ENCODE measurements at regions not wholly inside any gene's neighbourhood (a gene's known extent, or its start where the extent isn't known, plus 50 kb on each side); places are given as distances from the start of the nearest gene placed in this dataset.
"Not testable (repeated sequence)": the region's sequence is repeated elsewhere in the genome, so short reads cannot be mapped to it uniquely, and the experiment has no call there.

DNA sequence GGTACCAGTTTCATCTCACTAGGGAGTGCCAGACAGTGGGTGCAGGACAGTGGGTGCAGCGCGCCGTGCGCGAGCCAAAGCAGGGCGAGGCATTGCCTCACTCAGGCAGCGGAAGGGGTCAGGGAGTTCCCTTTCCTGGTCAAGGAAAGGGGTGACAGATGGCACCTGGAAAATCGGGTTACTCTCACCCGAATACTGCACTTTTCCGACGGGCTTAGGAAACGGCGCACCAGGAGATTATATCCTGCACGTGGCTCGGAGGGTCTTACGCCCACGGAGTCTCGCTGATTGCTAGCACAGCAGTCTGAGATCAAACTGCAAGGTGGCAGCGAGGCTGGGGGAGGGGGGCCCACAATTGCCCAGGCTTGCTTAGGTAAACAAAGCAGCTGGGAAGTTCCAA lies 152.0 kb upstream of the PCDH11X start:
- 87% methylated on average over 15 of the region's 19 CpGs for WGBS (ENCODE audit: insufficient coverage, low coverage, low lambda C conversion rate, missing lambda C conversion rate)
- H3K4me1 ChIP-seq; H3K9me3 ChIP-seq; intact Hi-C loops (cut with DNase I); H3K27ac ChIP-seq; H3K27me3 ChIP-seq; H3K36me3 ChIP-seq; DNase-seq; ATAC-seq; H3K4me3 ChIP-seq: not testable (repeated sequence)

DNA sequence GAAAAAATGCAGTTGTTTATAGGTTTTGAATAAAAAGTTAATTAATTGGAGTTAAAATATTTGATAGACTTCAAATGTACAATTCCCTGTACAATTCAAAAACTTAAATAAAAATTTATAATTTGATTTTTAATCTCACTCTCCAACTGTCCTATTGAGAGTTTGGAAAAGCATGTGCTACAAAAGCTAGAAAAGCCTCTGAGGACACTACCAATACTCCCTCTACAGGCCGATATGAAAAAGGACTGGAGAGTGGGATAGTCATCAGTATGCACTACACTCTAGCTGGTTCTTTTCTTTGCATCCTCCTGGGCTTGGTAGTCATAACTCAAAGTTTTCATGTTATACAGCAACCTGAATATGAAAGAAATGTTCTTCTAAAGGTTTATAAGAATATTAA lies 139.9 kb upstream of the PCDH11X start:
- intact Hi-C loops (cut with DNase I); H3K9me3 ChIP-seq; H3K4me3 ChIP-seq; H3K27ac ChIP-seq; H3K36me3 ChIP-seq; DNase-seq; H3K27me3 ChIP-seq; H3K4me1 ChIP-seq: not testable (repeated sequence)
- WGBS (ENCODE audit: insufficient coverage, low coverage, low lambda C conversion rate, missing lambda C conversion rate), result 0% methylated on average over 1 of the region's 1 CpG
- TF ChIP-seq, protein P1, sequence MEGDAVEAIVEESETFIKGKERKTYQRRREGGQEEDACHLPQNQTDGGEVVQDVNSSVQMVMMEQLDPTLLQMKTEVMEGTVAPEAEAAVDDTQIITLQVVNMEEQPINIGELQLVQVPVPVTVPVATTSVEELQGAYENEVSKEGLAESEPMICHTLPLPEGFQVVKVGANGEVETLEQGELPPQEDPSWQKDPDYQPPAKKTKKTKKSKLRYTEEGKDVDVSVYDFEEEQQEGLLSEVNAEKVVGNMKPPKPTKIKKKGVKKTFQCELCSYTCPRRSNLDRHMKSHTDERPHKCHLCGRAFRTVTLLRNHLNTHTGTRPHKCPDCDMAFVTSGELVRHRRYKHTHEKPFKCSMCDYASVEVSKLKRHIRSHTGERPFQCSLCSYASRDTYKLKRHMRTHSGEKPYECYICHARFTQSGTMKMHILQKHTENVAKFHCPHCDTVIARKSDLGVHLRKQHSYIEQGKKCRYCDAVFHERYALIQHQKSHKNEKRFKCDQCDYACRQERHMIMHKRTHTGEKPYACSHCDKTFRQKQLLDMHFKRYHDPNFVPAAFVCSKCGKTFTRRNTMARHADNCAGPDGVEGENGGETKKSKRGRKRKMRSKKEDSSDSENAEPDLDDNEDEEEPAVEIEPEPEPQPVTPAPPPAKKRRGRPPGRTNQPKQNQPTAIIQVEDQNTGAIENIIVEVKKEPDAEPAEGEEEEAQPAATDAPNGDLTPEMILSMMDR (IDR thresholded peaks at IDR 0.05), result peak in 3 of 4 donors; percentile 7 to 26 (median 13)
- peak in 2 of 4 donors; percentile 33 to 39 for ATAC-seq
